BLaER1 treated with 17β-estradiol and CSF1 and Interleukin-3, amounts not matched to agents 10 nM and 100 nM (cell line): ENCODE measurements at regions not wholly inside any gene's neighbourhood (a gene's known extent, or its start where the extent isn't known, plus 50 kb on each side); places are given as distances from the start of the nearest gene placed in this dataset.

Experiments used
- H3K27ac ChIP-seq, 11 experiments: shearing (Covaris generic); formaldehyde crosslinking; 2 replicates each; pipeline ENCODE4 v1.8.1; 2022
- H3K27me3 ChIP-seq, 11 experiments: shearing (Covaris generic); formaldehyde crosslinking; 2 replicates each; pipeline ENCODE4 v1.8.1; 2022
- H3K36me3 ChIP-seq, 11 experiments: shearing (Covaris generic); formaldehyde crosslinking; 2 replicates each; pipeline ENCODE4 v1.8.1; 2022
- H3K4me1 ChIP-seq, 10 experiments: shearing (Covaris generic); formaldehyde crosslinking; 2 replicates each; pipeline ENCODE4 v1.8.1; 2022
- H3K4me2 ChIP-seq, 11 experiments: shearing (Covaris generic); formaldehyde crosslinking; 2 replicates each; pipeline ENCODE4 v1.8.1; 2022
- H3K4me3 ChIP-seq, 10 experiments: shearing (Covaris generic); formaldehyde crosslinking; 2 replicates each; pipeline ENCODE4 v1.8.1; 2022
- H3K9ac ChIP-seq, 11 experiments: shearing (Covaris generic); formaldehyde crosslinking; 2 replicates each; pipeline ENCODE4 v1.8.1; 2022
- H3K9me3 ChIP-seq, 11 experiments: shearing (Covaris generic); formaldehyde crosslinking; replicated peaks in 1 of 11; 2 replicates each; pipeline ENCODE4 v1.8.1; 2022
- H4K20me1 ChIP-seq, 11 experiments: shearing (Covaris generic); formaldehyde crosslinking; 2 replicates each; pipeline ENCODE4 v1.8.1; 2022
- Cebpa-rat ChIP-seq, 11 experiments: shearing (Covaris generic); IDR thresholded peaks; 2 replicates each; pipeline ENCODE4 v1.8.1; 2022

DNA sequence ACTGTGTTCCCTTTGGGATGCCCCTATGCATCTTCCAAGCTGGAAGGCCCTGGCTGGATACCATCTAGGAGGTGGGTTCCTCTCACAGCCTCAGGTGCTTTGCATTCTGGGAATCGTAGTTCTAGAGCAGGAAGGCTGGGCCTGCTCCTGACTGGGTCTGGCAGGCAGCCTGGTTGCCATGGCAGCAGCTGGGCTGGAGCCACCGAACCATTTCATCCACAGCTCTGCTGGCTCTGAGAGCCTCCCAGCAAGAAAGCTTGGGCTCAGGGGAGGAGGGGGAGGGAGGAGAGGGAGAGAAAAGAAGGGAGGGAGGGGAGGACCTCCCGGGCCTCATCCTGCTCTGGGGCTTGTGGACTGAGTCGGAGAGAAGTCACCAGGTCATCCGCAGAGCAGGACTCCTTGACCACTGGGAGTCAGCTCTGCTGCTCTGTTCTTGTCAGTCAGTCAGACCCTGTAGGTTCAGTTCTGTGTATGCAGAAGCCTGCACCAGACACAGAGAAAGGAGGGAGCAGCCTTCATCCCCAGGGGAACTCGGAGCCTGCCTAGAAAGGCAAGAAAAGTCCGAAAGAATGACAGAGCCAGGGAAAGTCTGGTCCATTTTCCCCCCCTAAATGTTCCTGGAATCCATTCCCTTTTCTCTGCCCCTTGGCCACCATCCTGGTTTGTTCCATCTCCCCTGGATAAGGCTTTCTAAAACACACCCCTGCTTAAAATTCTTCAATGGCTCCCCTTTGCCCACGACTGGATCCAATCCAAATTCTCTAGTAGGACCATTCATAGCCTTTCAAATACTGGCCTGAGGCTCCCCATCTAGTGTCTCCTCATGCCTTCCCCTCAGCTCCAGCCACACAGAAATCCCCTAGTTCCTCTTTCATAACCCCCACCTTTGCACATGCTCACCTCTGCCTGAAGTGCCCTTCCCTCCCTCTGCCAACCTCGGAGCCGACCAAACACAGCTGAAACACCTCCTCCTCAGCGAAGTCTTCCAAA is 65.4 kb upstream of the ARAP3 start:
- Histone ChIP-seq H4K20me1 (peaks cover 0 to 24% (median 0%) of the 10 kb centered on the region in 11 experiments; a peak in 6 of 22 replicates), H3K4me2 (peak overlapping the region in 8 of 11 experiments; percentile 35 to 74 (median 62); a peak in 16 of 22 replicates), H3K9me3 (no peaks in the 10 kb centered on the region), H3K9ac (0 out of 22 replicates have a peak overlapping the region, but pooled peaks of 1 of the 11 experiments have one; percentile 24), H3K27me3 (peaks cover 0 to 4% (median 3%) of the 10 kb centered on the region in 11 experiments; a peak in 12 of 22 replicates), H3K27ac (no peak overlapping the region), H3K4me1 (peaks cover 0 to 25% (median 16%) of the 10 kb centered on the region in 10 experiments; a peak in 17 of 20 replicates), H3K36me3 (no peaks in the 10 kb centered on the region), H3K4me3 (no peak overlapping the region)
- no peak for TF ChIP-seq Cebpa-rat (IDR thresholded peaks at IDR 0.05)

DNA sequence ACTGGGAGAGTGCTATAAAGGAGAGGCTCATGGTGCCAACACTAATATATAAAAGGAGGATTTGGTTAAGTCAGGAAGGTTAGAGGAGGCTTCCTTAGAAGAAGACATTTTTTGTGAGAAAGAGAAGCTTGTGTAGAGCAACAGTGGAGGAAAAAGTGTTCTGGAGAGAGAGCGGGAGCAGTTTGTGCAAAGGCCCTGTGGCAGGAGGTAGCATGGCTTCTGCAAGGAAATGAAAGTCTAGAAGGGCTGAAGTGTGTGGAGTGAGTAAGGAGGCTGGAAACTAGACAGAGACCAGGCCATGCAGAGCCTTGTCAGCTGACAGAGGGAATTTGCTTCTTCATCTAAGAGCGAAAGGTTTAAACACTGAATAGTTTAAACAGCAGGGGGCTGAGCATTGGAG is 64.4 kb upstream of the ARAP3 start:
- H3K9me3 ChIP-seq, result no peaks in the 10 kb centered on the region
- peaks cover 0 to 25% (median 16%) of the 10 kb centered on the region in 10 experiments; a peak in 17 of 20 replicates for H3K4me1 ChIP-seq
- no peak overlapping the region for H3K4me2 ChIP-seq
- no peak for TF ChIP-seq Cebpa-rat (IDR thresholded peaks at IDR 0.05)
- no peaks in the 10 kb centered on the region for H3K27me3 ChIP-seq
- no peaks in the 10 kb centered on the region for H3K36me3 ChIP-seq
- no peak overlapping the region for H3K27ac ChIP-seq
- H4K20me1 ChIP-seq, result peaks cover 0 to 26% (median 0%) of the 10 kb centered on the region in 11 experiments; a peak in 6 of 22 replicates
- no peak overlapping the region for H3K9ac ChIP-seq
- no peak overlapping the region for H3K4me3 ChIP-seq

DNA sequence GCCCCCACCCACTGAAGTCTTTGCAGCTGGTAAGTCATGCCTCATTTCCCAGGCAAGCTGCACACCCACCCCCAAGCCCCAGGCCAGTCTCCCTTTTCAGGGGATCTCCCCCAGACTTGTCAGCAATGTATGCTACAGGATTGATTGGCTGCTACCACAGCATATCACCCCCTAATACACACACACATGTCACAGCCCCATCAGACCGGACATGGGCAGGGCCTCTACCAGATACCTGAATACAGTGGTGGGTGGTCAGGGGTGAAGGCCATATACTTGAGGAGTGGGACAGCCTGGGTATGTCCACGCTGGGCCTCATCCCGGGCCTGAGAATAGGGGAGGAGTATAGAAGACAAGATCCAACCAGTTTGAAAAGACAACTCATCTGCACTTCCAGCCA is 63.4 kb upstream of the ARAP3 start:
- Histone ChIP-seq H3K9me3 (no peaks in the 10 kb centered on the region), H3K4me3 (no peak overlapping the region), H4K20me1 (peaks cover 0 to 26% (median 0%) of the 10 kb centered on the region in 11 experiments; a peak in 7 of 22 replicates), H3K27me3 (no peaks in the 10 kb centered on the region), H3K4me2 (no peak overlapping the region), H3K27ac (no peak overlapping the region), H3K4me1 (peaks cover 0 to 25% (median 16%) of the 10 kb centered on the region in 10 experiments; a peak in 17 of 20 replicates), H3K36me3 (no peaks in the 10 kb centered on the region), H3K9ac (no peak overlapping the region)
- TF ChIP-seq Cebpa-rat (IDR thresholded peaks at IDR 0.05), result no peak

DNA sequence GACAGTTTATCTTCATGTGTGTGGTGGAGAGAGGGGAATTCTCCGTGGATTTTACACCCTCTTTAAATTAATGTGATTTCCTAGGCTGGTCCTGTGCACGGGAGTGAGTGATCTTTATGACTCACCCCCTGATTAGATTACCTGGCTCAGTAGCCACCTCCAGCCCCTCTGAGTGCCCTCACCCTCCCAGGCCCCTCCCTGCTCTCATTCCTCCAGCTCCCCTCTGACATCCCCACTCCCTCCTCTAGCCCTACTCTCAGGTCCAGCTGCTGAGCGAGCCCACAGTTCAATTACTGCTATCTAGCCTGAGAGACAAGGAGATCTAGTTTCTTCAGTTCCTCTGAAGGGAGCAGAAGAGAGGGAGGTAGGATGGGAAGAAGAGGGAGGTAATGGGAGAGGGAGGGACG is 61.8 kb upstream of the ARAP3 start:
- TF ChIP-seq Cebpa-rat (IDR thresholded peaks at IDR 0.05), result no peak
- Histone ChIP-seq H3K4me1 (peaks cover 0 to 25% (median 16%) of the 10 kb centered on the region in 10 experiments; a peak in 17 of 20 replicates), H3K4me3 (no peak overlapping the region), H3K9me3 (no peaks in the 10 kb centered on the region), H3K27ac (no peak overlapping the region), H4K20me1 (peaks cover 0 to 26% (median 0%) of the 10 kb centered on the region in 11 experiments; a peak in 7 of 22 replicates), H3K9ac (no peak overlapping the region), H3K4me2 (no peak overlapping the region), H3K36me3 (no peaks in the 10 kb centered on the region), H3K27me3 (no peaks in the 10 kb centered on the region)

DNA sequence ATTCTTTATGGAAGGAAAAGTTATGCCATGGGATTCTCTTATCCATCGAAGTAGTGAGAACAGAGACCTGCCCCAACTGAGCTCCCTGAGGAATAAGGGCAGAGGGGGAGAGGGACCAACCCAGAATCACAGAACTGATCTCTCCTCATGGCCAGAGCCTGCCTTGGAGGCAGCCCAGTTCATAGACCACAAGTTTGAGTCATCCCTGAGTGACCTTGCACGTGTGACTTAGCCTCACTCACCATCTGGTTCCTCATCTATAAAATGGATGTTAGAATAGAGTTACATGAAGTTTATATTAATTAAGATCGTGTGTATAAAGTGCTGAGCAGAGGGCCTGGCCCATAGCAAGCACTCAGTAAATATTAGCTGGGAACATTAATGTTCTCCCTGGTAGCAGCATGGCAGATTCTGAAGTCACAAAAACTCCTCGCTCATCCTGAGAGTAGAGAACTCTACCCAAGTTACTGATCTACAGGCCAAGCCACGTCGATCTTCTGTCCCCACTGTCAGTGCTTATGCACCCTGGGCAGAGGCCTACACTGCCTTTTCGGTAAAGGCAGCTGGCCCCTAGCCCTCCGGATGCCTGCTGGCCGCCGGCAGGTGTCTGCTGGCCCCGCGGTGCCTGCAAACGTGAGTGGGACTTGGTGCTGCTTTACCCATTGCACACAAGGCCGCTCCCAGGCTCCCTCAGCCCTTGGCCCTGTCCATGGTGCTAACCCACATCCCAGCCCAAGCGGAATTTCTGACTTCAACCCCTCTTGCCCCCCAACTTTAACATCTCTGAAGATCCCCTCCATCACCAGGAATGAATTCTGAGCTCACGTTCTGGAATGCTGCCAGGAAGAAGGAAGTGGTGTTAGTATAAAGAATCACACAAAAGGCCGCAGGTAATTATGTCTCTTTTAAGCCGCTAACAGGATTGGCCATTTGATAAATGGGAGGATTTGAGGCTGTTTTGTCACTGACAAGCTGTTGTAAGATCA is 61.1 kb upstream of the ARAP3 start:
- peaks cover 0 to 24% (median 0%) of the 10 kb centered on the region in 11 experiments; a peak in 7 of 22 replicates for H4K20me1 ChIP-seq
- no peak overlapping the region for H3K4me2 ChIP-seq
- peaks cover 0 to 21% (median 14%) of the 10 kb centered on the region in 10 experiments; a peak in 17 of 20 replicates for H3K4me1 ChIP-seq
- H3K4me3 ChIP-seq, result no peak overlapping the region
- no peak overlapping the region for H3K27ac ChIP-seq
- H3K9me3 ChIP-seq, result no peaks in the 10 kb centered on the region
- no peak for TF ChIP-seq Cebpa-rat (IDR thresholded peaks at IDR 0.05)
- no peak overlapping the region for H3K9ac ChIP-seq
- H3K36me3 ChIP-seq, result no peaks in the 10 kb centered on the region
- no peaks in the 10 kb centered on the region for H3K27me3 ChIP-seq

DNA sequence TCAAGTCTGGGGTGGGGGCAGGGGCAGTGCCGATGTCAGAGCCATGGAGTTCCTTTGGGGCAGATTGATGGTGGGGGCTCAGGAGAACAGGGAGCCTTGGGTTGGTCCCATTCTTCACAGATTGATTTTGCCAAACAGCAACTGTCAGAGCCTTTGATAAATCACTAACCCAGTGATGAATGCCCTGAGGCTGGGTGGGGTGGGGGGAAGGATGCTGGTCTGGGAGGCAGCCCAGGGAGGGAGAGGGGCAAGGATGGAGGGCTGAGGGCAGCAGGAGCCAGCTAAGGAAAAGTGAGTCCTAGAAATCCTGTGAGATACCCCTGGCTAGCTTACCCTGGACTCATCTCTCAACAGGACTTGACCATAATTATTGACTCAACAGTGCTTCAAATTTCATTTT is 60.1 kb upstream of the ARAP3 start:
- Histone ChIP-seq H3K36me3 (no peaks in the 10 kb centered on the region), H3K9ac (no peak overlapping the region), H3K27me3 (no peaks in the 10 kb centered on the region), H3K4me2 (no peak overlapping the region), H3K27ac (no peak overlapping the region), H3K4me1 (peaks cover 0 to 11% (median 4%) of the 10 kb centered on the region in 10 experiments; a peak in 14 of 20 replicates), H3K4me3 (no peak overlapping the region), H3K9me3 (no peaks in the 10 kb centered on the region), H4K20me1 (peaks cover 0 to 20% (median 0%) of the 10 kb centered on the region in 11 experiments; a peak in 6 of 22 replicates)
- no peak for TF ChIP-seq Cebpa-rat (IDR thresholded peaks at IDR 0.05)

DNA sequence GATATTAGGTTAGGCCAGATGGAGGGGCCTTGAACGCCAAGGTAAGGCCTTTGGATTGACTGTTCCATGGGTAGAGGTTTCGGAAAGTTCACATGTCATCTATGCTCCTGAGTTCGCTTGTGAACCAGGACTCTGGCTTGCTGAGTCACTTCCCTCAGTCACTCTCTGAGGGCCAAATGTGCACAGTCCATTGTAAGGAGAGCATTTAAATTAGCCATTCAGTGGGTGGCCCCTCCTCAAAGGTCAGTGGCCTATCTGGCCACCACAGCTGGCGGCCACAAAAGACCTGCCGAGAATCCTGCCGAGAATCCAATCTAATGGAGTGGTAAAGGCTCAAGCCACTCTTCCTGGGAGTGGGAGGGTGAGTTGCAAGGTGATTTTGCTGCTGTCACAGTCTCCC is 58.9 kb upstream of the ARAP3 start:
- no peak for TF ChIP-seq Cebpa-rat (IDR thresholded peaks at IDR 0.05)
- no peak overlapping the region for H3K4me2 ChIP-seq
- H3K9me3 ChIP-seq, result no peaks in the 10 kb centered on the region
- no peaks in the 10 kb centered on the region for H3K36me3 ChIP-seq
- peaks cover 0 to 26% (median 0%) of the 10 kb centered on the region in 11 experiments; a peak in 7 of 22 replicates for H4K20me1 ChIP-seq
- H3K4me1 ChIP-seq, result peaks cover 0 to 5% (median 0%) of the 10 kb centered on the region in 10 experiments; a peak in 1 of 20 replicates
- no peak overlapping the region for H3K4me3 ChIP-seq
- H3K27me3 ChIP-seq, result no peaks in the 10 kb centered on the region
- H3K27ac ChIP-seq, result no peak overlapping the region
- no peak overlapping the region for H3K9ac ChIP-seq

DNA sequence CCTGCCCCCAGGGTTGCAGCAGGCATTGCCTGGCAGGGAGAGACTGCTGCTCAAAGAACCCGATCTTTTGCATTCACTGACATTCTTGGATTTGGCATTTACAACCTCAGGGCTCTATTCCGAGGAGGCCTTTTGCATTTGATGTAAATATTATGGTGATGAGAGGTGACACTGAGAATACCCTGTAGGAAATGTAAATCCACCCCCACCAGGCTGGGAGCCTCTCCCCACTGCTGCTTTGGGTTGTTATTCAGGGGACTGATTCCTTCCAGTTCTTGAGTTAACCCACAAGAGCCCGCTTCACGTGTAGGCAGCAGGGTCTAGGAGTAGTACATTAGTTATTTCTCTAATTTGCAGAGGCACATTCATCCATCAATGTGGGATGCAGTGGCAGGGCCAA is 55.5 kb upstream of the ARAP3 start:
- no peak for TF ChIP-seq Cebpa-rat (IDR thresholded peaks at IDR 0.05)
- H3K4me2 ChIP-seq, result no peak overlapping the region
- peaks cover 0 to 10% (median 5%) of the 10 kb centered on the region in 10 experiments; a peak in 9 of 20 replicates for H3K4me1 ChIP-seq
- H3K9ac ChIP-seq, result no peak overlapping the region
- peaks cover 0 to 41% (median 4%) of the 10 kb centered on the region in 11 experiments; a peak in 11 of 22 replicates for H4K20me1 ChIP-seq
- H3K27ac ChIP-seq, result no peak overlapping the region
- no peak overlapping the region for H3K4me3 ChIP-seq
- no peaks in the 10 kb centered on the region for H3K36me3 ChIP-seq
- H3K9me3 ChIP-seq, result no peaks in the 10 kb centered on the region
- no peaks in the 10 kb centered on the region for H3K27me3 ChIP-seq
